T-helper 2 cell (primary cell): ENCODE measurements at regions not wholly inside any gene's neighbourhood (a gene's known extent, or its start where the extent isn't known, plus 50 kb on each side); places are given as distances from the start of the nearest gene placed in this dataset.
A peak's percentile ranks its signal among the peaks of the same experiment; 100 is the strongest.

Experiments used
- DNase-seq, 5 experiments: peaks; one replicate each; pipeline versions ENCODE4 v3.0.0 to v3.0.0-alpha.2; 2012 to 2022

DNA sequence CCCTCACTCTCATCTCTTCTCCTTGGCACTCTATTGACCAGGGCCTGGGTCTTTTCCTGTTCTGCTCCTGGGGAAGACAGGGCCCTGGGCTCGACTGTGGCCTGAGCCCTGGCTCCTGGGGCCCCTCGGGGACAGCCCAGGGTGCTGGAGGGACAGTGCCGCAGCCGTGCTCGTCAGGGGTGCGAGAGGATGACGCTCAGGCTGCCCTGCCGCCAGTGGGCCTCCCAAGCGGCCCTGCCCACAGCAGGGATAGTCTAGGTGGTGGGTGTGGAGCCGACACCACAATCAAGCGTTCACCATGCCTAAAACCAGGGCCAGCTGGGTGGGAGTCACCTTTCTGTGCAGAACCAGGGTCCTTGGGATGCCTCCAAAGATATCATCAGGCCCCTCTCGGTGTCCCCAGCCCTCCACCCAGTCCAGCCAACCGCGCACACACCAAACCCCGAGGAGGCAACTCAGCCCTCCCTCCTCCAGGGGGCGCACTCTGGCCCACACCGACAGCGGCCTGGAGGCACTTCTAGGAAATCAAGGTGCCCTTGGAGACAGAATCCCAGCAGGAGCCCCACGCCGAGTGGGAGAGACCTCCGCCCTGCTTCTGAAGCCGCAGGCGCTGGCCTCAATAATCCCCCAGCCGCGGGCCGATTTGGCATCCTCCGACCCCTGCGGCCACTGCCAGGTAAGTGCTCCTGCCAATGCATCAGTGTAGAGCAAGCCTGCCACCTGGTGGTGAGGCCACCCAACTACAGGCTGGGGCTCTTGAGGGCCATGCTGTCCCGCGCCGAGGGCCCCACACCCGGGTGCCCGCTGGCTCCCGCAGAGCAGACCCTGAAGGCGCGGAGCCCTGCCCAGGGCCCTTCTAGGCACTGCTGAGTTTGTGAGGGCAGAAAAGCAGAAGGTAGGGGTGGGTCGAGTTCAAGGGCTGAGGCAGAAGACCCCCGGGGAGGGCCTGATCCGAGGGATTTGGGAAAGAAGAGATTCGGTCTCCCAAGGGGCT lies 496.4 kb downstream of the BUD13 start:
- DNase-seq, result peak; percentile 32 to 73 (median 60)

- DNase-seq, result no peak
Observed at GRCh38 chr11:116275635-116276034, 497.2 kb downstream of the BUD13 start.

GRCh38 chr11:116274521-116274920 lies 498.3 kb downstream of the BUD13 start:
- DNase-seq, result no peak

DNA sequence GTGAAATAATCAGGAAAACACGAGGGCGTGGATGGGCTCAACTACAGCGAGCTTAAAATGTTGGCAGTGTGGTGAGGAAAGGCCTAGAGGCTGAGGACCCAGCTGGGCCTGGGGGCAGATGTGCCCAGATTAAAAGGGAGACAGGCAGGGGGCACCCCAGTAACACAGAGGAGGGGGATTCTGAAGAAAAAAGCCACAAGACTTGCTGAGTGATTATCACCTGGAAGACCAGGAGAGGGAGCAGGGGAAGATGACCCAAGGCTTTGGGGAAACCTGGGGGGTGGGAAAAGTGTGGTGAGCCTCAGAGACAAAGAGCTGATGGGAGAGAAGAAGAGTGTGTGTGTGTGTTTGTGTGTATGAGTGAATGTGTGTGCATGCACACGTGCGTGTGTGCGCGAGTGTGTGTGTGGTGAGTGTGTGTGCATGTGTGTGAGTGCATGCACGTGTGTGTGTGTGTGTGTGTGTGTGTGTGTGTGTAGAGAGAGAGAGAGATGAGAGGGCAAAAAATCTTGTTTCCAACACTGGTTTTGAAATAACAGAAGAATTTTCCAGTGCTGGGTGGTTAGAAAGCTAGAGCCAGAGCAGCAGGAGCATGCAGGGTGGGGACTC lies 500.5 kb downstream of the BUD13 start:
- DNase-seq, result no peak

GRCh38 chr11:116271479-116271878 lies 501.3 kb downstream of the BUD13 start:
- DNase-seq, result no peak

DNA sequence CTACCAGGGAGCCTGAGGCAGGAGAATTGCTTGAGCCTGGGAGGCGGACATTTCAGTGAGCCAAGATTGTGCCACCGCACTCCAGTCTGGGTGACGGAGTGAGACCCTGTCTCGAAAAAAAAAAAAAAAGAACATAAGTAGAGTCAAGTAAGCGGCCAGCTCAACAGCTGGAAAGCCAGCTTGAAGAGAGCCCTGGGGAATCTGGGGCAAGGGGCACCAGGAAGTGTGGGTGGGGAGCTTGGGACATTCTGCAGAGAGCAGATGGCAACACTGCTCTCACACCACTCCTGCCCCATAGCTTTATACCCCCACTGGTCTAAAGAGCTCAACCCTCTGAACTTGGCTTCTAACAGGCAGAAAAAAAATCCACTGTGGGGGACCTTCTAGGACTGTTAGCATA lies 505.6 kb downstream of the BUD13 start:
- no peak for DNase-seq

- no peak for DNase-seq
Observed at GRCh38 chr11:116263770-116264169, 509.0 kb downstream of the BUD13 start.

DNA sequence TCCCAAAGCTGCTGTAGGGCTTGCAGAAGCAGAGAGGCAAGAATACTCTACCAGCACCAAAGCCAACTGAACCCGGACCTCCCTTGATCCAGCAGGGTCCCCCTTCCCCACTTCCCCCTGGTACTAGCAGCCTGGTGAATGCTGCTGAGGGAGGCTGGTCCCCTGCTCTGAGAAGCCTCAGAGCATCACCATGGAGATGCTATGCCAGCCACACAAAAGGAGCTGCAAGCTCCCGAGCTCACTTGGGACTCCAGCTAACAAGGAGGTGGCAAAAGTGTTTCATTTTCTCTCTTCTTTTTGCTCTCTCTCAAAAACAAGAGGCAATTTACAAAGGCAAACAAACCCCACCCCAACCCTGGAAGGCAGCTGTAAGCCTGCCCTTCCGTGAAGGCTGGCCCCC lies 509.8 kb downstream of the BUD13 start:
- DNase-seq, result no peak

- DNase-seq, result no peak
Observed at GRCh38 chr11:116262370-116262769, 510.4 kb downstream of the BUD13 start.

GRCh38 chr11:116261606-116262005 lies 511.2 kb downstream of the BUD13 start:
- DNase-seq, result no peak

- no peak for DNase-seq
Observed at GRCh38 chr11:116258821-116259220, 514.0 kb downstream of the BUD13 start.

GRCh38 chr11:116257883-116258282 lies 514.9 kb downstream of the BUD13 start:
- no peak for DNase-seq

DNA sequence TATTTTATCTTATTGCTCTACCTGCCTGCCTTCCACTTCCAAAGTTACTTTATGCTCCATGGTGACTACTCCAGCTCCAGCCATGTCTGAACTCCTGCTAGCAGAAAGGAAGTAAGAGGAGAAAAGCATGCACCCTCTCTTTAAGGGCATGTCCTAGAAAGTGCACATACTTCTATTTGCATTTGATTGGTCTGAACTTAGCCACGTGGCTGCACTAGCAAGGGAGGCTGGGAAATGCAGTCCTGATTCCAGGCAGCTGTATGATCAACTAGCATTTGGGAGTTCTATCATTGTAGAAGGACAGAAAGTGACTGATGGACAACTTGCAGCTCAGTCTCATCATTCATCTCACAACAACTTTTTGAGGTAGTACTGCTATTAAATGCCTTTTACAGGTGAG lies 515.7 kb downstream of the BUD13 start:
- no peak for DNase-seq

DNA sequence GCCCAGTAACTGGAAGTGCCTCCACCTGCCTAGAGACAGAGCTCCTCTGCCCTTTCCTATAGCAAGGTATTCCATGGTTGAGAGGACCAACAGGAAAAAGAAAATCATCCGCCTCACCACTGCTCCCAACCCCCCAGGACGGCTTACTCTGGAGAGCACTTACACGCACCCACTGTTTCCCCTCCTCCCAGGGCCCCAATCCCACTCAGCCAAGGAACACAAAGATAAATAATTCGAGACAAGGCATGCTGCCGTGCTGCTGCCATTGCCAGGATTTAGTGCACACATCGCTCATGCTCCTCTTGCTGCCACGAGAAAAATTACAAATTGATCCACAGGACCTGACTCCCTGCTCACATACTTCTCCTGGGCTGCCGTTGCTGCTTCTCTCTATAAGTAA lies 516.6 kb downstream of the BUD13 start:
- DNase-seq, result no peak

DNA sequence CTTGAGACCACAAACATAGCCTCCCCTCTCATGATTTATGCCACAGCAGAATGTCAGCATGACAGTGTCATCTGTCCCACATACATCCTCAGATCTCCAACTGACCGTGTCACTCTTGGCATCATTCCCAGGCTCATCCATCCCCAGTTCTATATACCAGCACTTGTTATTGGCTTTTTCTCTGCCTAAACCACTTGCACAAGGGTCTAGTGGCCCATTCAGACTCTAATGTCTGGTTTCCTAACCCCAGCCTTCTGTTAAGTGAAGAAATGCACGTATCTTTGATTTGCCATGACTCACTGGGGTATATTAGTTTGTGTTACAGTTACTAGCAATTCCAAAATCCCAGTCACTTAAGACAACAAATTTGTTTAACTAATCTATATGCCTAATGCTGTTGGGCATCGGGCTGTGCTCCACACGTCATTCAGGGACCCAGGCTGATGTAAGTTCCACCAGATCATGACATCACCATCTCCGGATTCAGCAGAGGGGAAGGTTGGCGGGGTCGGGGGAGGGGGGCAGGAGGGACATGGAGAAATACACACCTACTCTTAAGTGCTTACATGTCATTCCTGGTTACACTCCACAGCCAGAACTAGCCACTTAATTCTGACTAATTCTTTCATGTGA lies 517.4 kb downstream of the BUD13 start:
- DNase-seq, result no peak

- no peak for DNase-seq
Observed at GRCh38 chr11:116250155-116250554, 522.6 kb downstream of the BUD13 start.

GRCh38 chr11:116249561-116249960 lies 523.2 kb downstream of the BUD13 start:
- DNase-seq, result no peak

DNA sequence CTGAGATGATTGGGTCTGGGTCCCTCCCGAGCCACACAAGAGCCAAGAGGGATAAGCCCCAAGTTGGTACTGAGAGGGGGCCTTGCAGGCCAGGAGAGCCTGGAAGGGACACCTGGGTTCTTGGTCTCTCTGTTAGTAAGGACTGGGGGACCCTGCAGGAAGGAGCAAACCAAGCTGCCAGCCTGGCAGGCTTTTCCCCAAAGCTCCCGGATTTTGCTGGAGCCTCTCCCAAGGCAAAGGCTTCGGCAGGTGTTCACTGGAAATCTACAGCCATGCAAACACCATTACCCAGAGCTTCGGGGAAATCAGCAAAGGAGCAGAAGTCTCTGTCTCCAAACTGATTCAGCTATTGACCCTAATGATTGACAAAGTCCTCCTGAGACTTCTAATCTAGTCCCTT lies 527.9 kb downstream of the BUD13 start:
- DNase-seq, result no peak

DNA sequence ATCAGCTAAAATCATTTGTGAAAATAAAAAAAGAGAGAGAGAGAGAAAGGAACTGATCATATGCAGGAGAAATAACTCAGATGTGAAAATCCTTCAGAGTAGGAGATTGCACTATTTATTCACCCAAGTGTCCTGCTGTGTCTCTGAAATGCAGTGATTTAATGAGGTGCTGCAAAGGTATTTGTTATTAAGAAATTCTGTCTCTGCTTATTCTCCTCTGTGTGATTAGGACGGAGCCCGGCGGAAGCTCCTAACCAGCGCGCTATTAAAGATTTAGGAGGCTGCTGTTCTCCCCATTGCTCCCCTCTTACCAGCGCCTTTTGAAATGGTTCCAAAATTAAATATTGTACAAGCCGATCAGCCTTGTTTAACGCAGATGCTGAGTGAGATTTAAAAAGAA lies 528.3 kb downstream of the BUD13 start:
- no peak for DNase-seq

- no peak for DNase-seq
Observed at GRCh38 chr11:116243991-116244390, 528.8 kb downstream of the BUD13 start.

- no peak for DNase-seq
Observed at GRCh38 chr11:116242006-116242405, 530.8 kb downstream of the BUD13 start.

GRCh38 chr11:116240710-116241109 lies 532.1 kb downstream of the BUD13 start:
- no peak for DNase-seq

DNA sequence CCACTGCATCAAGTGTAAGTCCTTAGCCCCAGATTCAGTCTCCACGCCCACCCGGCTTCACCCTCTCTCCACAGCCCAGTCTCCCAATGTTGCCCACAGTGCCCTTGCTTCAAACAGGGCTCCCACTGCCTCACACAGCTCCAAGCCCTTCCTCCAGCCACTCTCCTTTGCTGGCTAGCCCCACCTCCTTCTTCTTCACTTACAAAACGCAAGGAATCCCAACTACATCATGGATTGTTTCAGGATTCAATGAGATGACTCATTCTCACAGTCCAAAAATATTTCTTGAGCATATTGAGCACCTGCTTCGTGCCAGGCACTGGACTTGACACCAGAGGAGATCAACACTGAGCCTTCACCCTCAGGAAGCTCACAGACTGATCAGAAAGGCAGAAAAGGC lies 533.5 kb downstream of the BUD13 start:
- no peak for DNase-seq
